SJSA1 (cell line): ENCODE measurements at regions not wholly inside any gene's neighbourhood (a gene's known extent, or its start where the extent isn't known, plus 50 kb on each side); places are given as distances from the start of the nearest gene placed in this dataset.
A peak's percentile ranks its signal among the peaks of the same experiment; 100 is the strongest.

Experiments used
- DNase-seq, 2 experiments: peaks; one replicate each; pipeline ENCODE4 v3.0.0-alpha.2; 2015 to 2020; ENCODE audit warnings: low spot score in 2 of 2, low read depth in 1 of 2
- H3K27ac ChIP-seq: fragments of 250-450 bp; sonication (Bioruptor Pico); 2 replicates; pipeline ENCODE4 v1.5.1; 2020; ENCODE audit warnings: mild to moderate bottlenecking, moderate library complexity
- H3K27me3 ChIP-seq: fragments of 250-450 bp; sonication (Bioruptor Pico); replicated peaks from 2 replicates; pipeline ENCODE4 v1.5.1; 2020; ENCODE audit warnings: mild to moderate bottlenecking, moderate library complexity
- H3K36me3 ChIP-seq: fragments of 250-450 bp; sonication (Bioruptor Pico); 2 replicates; pipeline ENCODE4 v1.5.1; 2020; ENCODE audit warnings: mild to moderate bottlenecking
- H3K4me1 ChIP-seq: fragments of 250-450 bp; sonication (Bioruptor Pico); replicated peaks from 2 replicates; pipeline ENCODE4 v1.6.1; 2021; ENCODE audit warnings: mild to moderate bottlenecking
- H3K4me3 ChIP-seq: fragments of 250-450 bp; sonication (Bioruptor Pico); 2 replicates; pipeline ENCODE4 v1.5.1; 2020; ENCODE audit warnings: mild to moderate bottlenecking
- H3K9me3 ChIP-seq: fragments of 250-450 bp; sonication (Bioruptor Pico); replicated peaks from 2 replicates; pipeline ENCODE4 v1.5.1; 2020; ENCODE audit warnings: mild to moderate bottlenecking

DNA sequence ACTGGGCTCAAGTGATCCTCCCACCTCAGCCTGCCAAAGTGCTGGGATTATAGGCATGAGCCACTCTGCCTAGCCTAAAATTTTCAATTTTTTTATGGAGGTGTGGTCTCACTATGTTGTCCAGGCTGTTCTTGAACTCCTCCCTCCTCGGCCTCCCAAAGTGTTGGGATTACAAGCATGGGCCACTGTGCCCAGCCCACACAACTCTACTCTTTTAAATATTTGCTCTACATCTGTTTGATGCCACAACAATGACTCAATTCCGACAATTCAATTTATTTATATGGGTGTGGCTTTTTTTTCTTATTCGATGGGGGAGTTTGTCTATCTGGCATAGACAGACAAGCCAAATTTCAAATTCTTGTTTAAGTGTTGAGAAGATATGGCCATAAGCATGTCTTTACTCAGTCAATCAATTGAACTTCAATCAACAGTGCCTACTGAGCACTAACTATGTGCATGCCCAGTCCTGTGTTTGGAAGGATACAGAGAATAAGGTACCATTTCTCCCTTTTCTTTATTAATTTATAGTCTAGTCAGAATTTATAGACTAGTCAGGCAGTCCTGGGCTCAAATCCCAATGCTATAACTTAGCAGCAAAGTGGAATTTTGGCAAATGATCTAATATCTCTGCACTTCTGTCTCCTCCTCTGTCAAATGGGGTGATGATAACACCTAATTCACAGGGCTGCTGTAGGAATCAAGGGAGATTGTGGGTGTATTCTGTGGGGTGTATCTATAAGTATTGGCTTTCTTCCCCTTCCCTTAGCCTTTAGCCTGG is 54.6 kb upstream of the PIAS1 start:
- Histone ChIP-seq H3K27me3 (no peaks in the 10 kb centered on the region), H3K4me3 (no peak overlapping the region), H3K4me1 (peaks cover 20% of the 10 kb centered on the region), H3K27ac (no peak overlapping the region), H3K36me3 (no peaks in the 10 kb centered on the region), H3K9me3 (no peaks in the 10 kb centered on the region)
- DNase-seq = peak in 1 of 2 experiments; percentile 19

DNA sequence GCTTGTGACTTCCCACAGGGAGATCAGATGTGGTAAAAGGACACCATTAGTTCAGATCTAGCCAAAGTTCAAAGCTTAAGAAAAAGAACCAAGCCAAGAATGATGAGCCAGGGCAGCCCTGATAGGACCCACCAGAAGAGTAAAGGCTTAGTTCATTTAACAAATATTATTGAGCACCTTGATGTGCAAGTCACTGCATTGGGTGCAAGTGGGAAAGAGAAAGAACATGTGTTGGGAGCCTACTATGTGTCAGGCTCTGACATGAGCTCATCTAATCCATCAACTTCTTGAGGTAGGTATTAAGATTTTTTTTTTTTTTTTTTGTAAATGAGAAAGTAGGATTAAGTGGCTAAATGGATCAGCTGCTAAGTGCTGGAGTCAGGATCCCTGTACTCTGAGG is 53.4 kb upstream of the PIAS1 start:
- Histone ChIP-seq H3K4me1 (peaks cover 20% of the 10 kb centered on the region), H3K36me3 (no peaks in the 10 kb centered on the region), H3K9me3 (no peaks in the 10 kb centered on the region), H3K4me3 (no peak overlapping the region), H3K27me3 (no peaks in the 10 kb centered on the region), H3K27ac (no peak overlapping the region)
- DNase-seq = no peak

DNA sequence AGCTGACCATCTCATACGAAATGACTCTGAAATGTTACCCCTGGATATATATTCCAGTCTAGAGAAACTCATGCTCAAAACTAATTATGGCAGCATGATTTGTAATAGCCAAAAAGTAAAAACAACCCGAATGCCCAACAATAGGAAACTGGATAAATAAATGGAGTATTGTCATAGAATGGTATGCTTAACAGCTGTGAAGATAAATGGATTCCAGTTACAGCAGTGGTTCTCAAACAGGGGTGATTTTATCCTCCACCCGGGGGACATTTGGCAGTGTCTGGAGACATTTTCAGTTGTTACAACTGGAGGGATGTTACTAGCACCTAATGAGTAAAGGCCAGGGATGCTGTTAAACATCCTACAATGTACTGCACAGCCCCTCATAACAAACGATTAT is 52.3 kb upstream of the PIAS1 start:
- H3K36me3 ChIP-seq = no peaks in the 10 kb centered on the region
- H3K9me3 ChIP-seq = no peaks in the 10 kb centered on the region
- no peak overlapping the region for H3K4me3 ChIP-seq
- no peak for DNase-seq
- peaks cover 20% of the 10 kb centered on the region for H3K4me1 ChIP-seq
- H3K27me3 ChIP-seq = no peaks in the 10 kb centered on the region
- no peak overlapping the region for H3K27ac ChIP-seq

DNA sequence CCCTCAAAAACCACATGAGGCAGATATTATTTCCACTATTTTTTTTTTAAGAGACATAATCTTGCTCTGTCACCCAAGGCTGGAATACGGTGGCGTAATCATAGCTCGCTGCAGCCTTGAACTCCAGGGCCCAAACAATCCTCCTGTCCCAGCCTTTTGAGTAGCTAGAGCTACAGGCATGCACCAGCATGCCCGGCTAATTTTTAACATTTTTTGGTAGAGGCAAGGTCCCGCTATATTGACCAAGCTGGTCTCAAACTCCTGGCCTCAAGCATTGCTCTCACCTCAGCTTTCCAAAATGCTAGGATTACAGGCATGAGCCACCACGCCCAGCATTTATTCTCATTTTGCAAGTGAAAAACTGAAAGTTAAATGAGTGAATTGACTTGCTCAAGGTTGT is 50.8 kb upstream of the PIAS1 start:
- DNase-seq = no peak
- Histone ChIP-seq H3K36me3 (no peaks in the 10 kb centered on the region), H3K4me3 (no peak overlapping the region), H3K9me3 (no peaks in the 10 kb centered on the region; the same call in 1 of the 2 replicates), H3K27me3 (no peaks in the 10 kb centered on the region), H3K27ac (no peak overlapping the region), H3K4me1 (peaks cover 20% of the 10 kb centered on the region)
